Choroid plexus epithelial cell (primary cell): ENCODE measurements at regions not wholly inside any gene's neighbourhood (a gene's known extent, or its start where the extent isn't known, plus 50 kb on each side); places are given as distances from the start of the nearest gene placed in this dataset.

ENCODE experiments used
- DNase-seq: peaks from one replicate; pipeline ENCODE4 v3.0.0-alpha.2; 2010; ENCODE audit warnings: low read depth
- H3K4me3 ChIP-seq: 2 replicates; pipeline ENCODE4 v1.5.1; 2011; ENCODE audit warnings: low read depth, mild to moderate bottlenecking, control low read depth, low read length, moderate library complexity
- TF ChIP-seq, protein P1 (sequence below): conservative IDR thresholded peaks from 2 replicates; pipeline ENCODE4 v1.5.1; 2011; ENCODE audit warnings: low read depth, mild to moderate bottlenecking, control low read depth, inconsistent platforms, low read length, moderate library complexity

DNA sequence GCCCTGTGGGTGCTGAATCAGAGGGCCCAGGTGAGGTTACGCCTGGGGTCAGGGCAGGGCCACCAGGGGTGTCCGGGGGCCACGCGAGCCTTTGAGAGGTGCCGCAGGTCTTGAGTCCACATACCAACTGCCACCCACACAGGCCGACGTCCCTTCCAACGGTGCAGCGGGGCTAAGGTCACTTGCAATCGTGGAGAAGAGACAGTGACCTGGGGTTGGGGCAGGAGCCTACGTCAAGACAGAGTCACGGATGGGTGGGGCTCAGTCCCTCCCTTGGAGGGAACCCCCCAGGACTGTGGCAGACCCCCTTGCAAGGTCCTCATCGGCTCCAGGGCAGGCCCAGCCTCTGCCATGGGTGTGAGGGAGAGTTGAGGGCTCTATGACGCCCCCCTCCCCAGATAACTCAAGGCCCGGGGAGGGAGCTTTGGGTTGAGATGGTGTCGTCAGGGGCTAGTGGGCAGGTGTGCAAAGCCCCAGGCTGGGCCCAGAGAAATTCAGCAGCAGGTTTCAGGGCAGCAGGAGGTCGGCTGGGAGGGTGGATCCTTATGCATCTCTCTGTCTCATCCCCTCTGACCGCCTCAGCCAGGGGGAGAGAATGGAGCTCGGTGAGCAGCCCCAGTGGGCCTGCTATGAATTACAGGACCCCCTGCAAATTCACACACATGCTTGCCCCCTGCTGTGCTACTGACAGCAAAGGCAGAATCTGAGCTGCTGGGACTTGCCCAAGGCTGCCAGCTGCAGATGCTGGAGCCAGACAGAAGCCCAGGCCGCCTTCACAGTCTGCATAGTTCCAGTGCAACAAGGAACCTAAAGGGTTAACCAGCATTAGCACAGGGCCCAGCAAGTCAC lies 60.0 kb downstream of the MYEOV start:
- DNase-seq: peak; percentile 74
- no peak overlapping the region for H3K4me3 ChIP-seq
- TF ChIP-seq, protein P1, sequence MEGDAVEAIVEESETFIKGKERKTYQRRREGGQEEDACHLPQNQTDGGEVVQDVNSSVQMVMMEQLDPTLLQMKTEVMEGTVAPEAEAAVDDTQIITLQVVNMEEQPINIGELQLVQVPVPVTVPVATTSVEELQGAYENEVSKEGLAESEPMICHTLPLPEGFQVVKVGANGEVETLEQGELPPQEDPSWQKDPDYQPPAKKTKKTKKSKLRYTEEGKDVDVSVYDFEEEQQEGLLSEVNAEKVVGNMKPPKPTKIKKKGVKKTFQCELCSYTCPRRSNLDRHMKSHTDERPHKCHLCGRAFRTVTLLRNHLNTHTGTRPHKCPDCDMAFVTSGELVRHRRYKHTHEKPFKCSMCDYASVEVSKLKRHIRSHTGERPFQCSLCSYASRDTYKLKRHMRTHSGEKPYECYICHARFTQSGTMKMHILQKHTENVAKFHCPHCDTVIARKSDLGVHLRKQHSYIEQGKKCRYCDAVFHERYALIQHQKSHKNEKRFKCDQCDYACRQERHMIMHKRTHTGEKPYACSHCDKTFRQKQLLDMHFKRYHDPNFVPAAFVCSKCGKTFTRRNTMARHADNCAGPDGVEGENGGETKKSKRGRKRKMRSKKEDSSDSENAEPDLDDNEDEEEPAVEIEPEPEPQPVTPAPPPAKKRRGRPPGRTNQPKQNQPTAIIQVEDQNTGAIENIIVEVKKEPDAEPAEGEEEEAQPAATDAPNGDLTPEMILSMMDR: peak; percentile 32

DNA sequence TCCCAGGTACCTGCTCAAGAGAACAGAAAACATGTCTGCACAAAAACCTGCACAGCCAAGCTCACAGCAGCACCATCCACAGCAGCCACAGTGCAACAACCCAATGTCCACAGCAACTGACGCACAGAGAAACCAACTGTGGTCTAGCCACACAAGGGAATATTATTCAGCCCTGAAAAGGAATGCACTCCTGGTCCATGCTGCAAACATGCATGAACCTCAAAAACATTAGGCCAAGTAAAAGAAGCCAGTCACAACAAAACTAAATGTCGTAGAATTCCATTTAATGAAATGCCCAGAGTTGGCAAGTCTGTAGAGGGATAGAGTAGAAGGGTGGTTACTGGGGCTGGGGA lies 60.6 kb downstream of the MYEOV start:
- H3K4me3 ChIP-seq: no peak overlapping the region
- TF ChIP-seq, protein P1: no peak
- no peak for DNase-seq

DNA sequence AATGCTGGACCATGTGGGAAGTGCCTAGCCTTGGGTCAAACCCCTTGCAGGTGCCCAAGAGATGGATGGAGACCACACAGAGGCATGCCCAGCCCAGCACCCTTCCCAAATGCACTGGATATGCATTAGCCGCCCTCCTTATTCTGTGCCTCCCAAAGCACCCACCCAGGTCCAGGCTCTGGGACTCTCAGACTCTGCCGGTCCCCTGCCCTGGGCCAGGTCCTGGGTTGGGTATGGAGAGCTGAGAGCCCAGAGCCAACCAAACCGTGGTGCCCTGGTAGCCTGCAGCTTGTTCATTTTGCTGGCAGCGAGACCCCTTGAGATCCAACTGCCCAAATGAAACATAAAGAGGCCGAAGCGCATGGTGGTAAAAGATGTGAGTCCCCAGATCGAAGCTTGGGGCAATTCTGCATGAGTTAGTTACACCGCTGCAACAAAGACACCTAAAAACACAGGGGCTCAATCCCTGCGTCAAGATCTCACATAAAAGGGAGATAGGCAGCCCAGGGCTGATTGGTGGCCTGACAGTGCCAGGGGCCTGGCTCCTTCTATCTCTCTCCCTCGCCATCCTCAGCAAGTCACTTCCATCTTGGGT lies 61.5 kb downstream of the MYEOV start:
- no peak for DNase-seq
- no peak overlapping the region for H3K4me3 ChIP-seq
- TF ChIP-seq, protein P1: no peak

DNA sequence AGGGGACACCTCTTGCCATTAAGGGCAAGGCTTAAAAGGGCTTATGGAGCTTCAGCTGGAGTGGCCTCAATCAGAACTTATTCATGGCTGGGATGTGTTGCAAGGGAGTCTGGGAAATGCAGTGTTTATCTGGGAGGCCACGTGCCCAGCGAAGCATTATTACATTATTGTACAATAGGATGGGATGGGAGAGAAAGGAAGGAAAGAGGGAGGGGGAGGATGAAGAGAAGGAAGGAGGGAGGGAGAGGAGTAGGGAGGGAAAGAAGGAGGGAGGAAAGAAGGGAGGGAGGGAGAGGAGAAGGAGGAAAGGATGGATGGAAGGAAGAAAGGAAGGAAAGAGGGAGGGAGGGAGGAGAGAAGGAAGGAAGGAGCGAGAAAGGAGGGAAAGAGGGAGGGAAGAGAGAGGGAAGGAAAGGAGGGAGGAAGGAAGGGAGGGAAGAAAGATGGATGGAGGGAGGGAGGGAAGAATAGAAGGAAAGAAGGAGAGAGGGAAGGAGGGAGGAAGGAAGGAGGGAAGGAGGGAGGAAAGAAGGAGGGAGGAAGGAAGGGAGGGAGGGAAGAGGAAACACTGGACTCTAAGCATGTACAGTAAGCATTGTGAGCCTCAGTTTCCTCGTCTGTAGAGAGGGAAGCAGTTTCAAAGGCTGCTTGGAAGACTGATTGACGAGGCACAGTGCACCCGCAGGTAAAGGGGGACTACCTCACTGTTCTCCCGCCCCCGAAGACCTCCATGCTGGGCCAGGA lies 62.2 kb downstream of the MYEOV start:
- no peak for DNase-seq
- no peak overlapping the region for H3K4me3 ChIP-seq
- TF ChIP-seq, protein P1: no peak

DNA sequence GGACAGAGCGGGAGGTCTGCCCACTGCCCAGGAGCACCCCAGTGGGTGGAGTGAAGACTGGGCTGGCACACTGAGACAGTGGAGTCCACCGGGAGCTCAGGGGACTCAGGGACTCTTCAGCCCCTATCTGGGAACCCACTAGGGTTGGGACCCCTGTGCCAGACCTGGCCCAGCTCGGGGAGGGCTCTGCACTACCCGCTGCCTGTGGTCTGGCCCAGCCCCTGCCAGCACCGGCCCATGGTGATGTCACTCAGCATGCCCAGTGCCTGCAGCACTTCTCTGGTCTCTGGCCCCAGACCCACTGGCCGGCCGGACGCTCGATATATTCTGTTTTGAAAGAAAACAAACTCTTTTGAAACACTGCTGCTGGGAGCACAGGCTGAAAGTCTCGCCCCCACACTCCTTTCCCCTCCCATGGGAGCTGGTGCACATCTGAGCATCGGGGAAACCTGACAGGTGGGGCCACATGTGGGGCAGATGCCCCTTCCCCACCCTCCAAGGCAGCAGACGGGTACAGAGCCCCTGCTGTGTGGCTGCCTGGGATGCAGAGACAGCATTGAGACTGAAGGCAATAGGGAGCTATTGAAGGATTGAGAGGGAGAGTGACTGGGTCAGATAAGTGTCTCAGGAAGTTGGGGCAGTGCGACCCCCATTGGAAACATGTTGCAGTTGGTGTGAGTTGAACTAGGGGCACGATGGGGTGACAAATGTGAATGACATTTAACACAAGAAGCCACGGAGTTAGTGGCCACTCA lies 62.9 kb downstream of the MYEOV start:
- no peak overlapping the region for H3K4me3 ChIP-seq
- peak; percentile 33 for DNase-seq
- TF ChIP-seq, protein P1: no peak

DNA sequence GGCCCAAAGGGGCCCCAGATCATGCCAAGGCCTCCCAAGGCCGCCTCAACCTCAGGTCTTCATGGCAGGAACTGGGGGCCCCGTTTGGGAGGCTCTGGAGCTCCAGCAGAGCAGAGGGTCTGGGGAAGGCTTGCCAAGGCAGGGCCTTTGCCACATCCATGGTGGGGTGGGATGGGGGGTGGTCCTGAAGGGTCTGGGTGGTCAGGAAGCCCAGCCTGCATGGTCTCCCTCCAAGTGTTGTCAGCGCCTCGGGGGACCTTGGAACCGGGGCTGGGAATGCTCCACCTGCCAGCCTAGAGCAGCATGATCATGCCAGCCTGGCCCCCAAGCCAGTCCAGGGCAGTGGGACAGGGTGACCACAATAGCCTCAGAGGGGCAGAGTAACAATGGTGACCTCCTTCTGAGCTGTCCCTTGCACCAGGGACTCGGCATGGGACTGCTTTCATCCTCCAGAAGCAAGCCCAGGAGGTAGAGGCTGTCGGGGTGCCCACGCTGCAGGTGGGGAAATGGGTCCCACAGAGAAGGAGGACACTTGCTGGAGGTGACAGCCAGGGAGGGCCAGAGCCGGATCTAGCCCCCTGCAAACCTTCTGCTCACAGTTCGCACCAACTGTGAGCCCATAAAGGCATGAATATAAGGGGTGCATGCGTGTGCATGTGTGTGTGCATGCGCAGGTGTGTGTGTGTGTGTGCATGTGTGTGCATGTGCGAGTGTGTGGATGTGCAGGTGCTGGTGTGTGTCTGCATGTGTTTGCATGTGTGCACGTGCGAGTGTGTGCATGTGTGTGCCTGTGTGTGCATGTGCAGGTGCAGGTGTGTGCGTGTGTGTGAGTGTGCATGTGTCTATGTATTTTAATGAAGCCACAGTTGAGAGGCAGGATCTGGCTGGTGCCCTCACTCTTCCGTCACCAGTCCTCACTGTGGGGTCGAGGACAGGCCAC lies 63.8 kb downstream of the MYEOV start:
- TF ChIP-seq, protein P1: no peak
- no peak overlapping the region for H3K4me3 ChIP-seq
- no peak for DNase-seq
